HepG2 (cell line): ENCODE measurements at regions not wholly inside any gene's neighbourhood (a gene's known extent, or its start where the extent isn't known, plus 50 kb on each side); places are given as distances from the start of the nearest gene placed in this dataset.

Source experiments
- ATAC-seq: fragments of 200-7000 bp; cut with Tn5 transposase; 3 replicates; pipeline ENCODE4 v1.9.1; 2020; ENCODE audit warnings: mild to moderate bottlenecking, moderate library complexity
- BruUV-seq: library from RNA; stranded (reverse); fragments of 400-500 nt; replicated peaks from 2 replicates; lab custom pipeline; 2021; lab: Mats Ljungman, UMichigan
- CTCF ChIA-PET: fragments of 300-600 bp; formaldehyde crosslinking; extraction: SDS; loops from one replicate; lab custom pipeline; 2021; ENCODE audit warnings: low total read pairs, inconsistent platforms, low intra/inter-chr PET ratio; lab: Yijun Ruan, JAX
- POLR2A ChIA-PET: fragments of 350-600 bp; sonication (Branson Sonifier 250); formaldehyde crosslinking; loops from one replicate; lab custom pipeline; 2020; ENCODE audit warnings: antibody characterized with exemption, inconsistent platforms; lab: Yijun Ruan, JAX
- DNase-seq: peaks from one replicate; pipeline ENCODE4 v3.0.0-alpha.2; 2015; ENCODE audit warnings: low spot score
- FAIRE-seq: peaks from 3 replicates; lab custom pipeline; 2011; peaks lifted over from hg19 to GRCh38; lab: Jason Lieb, UNC
- H2AFZ ChIP-seq: one replicate; pipeline ENCODE4 v1.6.1; 2011; ENCODE audit warnings: low read length, inconsistent platforms
- H3K27ac ChIP-seq: fragments of 300-600 bp; 3 replicates; pipeline ENCODE4 v1.8.0; 2011; ENCODE audit warnings: mixed run types, mild to moderate bottlenecking, mixed read lengths, low read length, inconsistent platforms; ENCODE audit not compliant: insufficient read depth; ENCODE audit errors: extremely low read length
- H3K27me3 ChIP-seq, 2 experiments: fragments of 200-600 bp in 1 of 2; 2 replicates in 1 of 2; 3 replicates in 1 of 2; pipeline versions ENCODE4 v1.6.0 to v1.8.0; 2011; ENCODE audit warnings: low read length in 2 of 2, mild to moderate bottlenecking in 2 of 2, moderate library complexity in 2 of 2, inconsistent platforms in 1 of 2; ENCODE audit not compliant: insufficient read depth in 2 of 2, control insufficient read depth in 1 of 2
- H3K36me3 ChIP-seq, 2 experiments: fragments of 200-600 bp in 1 of 2; replicated peaks in 1 of 2; 2 replicates in 1 of 2; 3 replicates in 1 of 2; pipeline versions ENCODE4 v1.5.1 to v1.8.0; 2011; ENCODE audit warnings: low read length in 2 of 2, inconsistent platforms in 1 of 2; ENCODE audit not compliant: insufficient read depth in 2 of 2, control insufficient read depth in 1 of 2
- H3K4me1 ChIP-seq: 2 replicates; pipeline ENCODE4 v1.5.1; 2012; ENCODE audit warnings: low read length, inconsistent platforms; ENCODE audit not compliant: insufficient read depth
- H3K4me2 ChIP-seq: 2 replicates; pipeline ENCODE4 v1.6.0; 2011; ENCODE audit warnings: low read depth, low read length, inconsistent platforms
- H3K4me3 ChIP-seq, 3 experiments: fragments of 200-600 bp in 1 of 3; sonication (generic), shearing (Covaris generic) in 1 of 3; replicated peaks in 1 of 3; 2 replicates each; pipeline ENCODE4 v1.5.1; 2011 to 2016; ENCODE audit warnings: low read length in 3 of 3, inconsistent platforms in 2 of 3, low read depth in 2 of 3, mild to moderate bottlenecking in 2 of 3, control low read depth in 1 of 3, mixed read lengths in 1 of 3; ENCODE audit not compliant: insufficient read depth in 1 of 3
- H3K79me2 ChIP-seq: one replicate; pipeline ENCODE4 v1.6.1; 2011; ENCODE audit warnings: low read length, inconsistent platforms; ENCODE audit not compliant: insufficient read depth
- H3K9ac ChIP-seq: 2 replicates; pipeline ENCODE4 v1.6.0; 2011; ENCODE audit warnings: mild to moderate bottlenecking, low read depth, low read length, inconsistent platforms; ENCODE audit not compliant: insufficient read depth
- H3K9me3 ChIP-seq: 2 replicates; pipeline ENCODE4 v1.5.1; 2012; ENCODE audit warnings: mild to moderate bottlenecking, low read length
- H4K20me1 ChIP-seq: 2 replicates; pipeline ENCODE4 v1.6.0; 2011; ENCODE audit warnings: inconsistent platforms, mild to moderate bottlenecking, low read length, moderate library complexity; ENCODE audit not compliant: insufficient read depth
- CHD2 ChIP-seq: IDR thresholded peaks from 2 replicates; pipeline ENCODE4 v1.6.1; 2011; ENCODE audit warnings: low read depth, low read length, improper control_type of control experiment
- GFI1 ChIP-seq: sonication (generic); formaldehyde crosslinking; IDR thresholded peaks from 2 replicates; pipeline ENCODE4 v1.5.0; 2020; ENCODE audit warnings: missing genetic modification reagents, mild to moderate bottlenecking, borderline replicate concordance
- JUNB ChIP-seq: sonication (generic); formaldehyde crosslinking; IDR thresholded peaks from 2 replicates; pipeline ENCODE4 v1.8.0; 2022; ENCODE audit warnings: missing genetic modification reagents, mild to moderate bottlenecking, borderline replicate concordance
- KLF15 ChIP-seq: sonication (generic); formaldehyde crosslinking; IDR thresholded peaks from 2 replicates; pipeline ENCODE4 v1.8.1; 2023; ENCODE audit warnings: borderline replicate concordance, mild to moderate bottlenecking, inconsistent platforms, missing genetic modification reagents, mixed read lengths
- MLLT10 ChIP-seq: sonication (generic); formaldehyde crosslinking; IDR thresholded peaks from 2 replicates; pipeline ENCODE4 v1.4.0; 2020; ENCODE audit warnings: missing genetic modification reagents
- MLX ChIP-seq: IDR thresholded peaks from 2 replicates; pipeline ENCODE4 v1.6.1; 2016
- MNT ChIP-seq: fragments of 450-650 bp; IDR thresholded peaks from 2 replicates; pipeline ENCODE4 v1.6.1; 2016
- POLR2AphosphoS5 ChIP-seq: IDR thresholded peaks from 2 replicates; pipeline ENCODE4 v1.6.1; 2012; ENCODE audit warnings: low read depth, low read length
- RNF219 ChIP-seq: sonication (generic); formaldehyde crosslinking; IDR thresholded peaks from 2 replicates; pipeline ENCODE4 v1.5.0; 2020; ENCODE audit warnings: mild to moderate bottlenecking, missing genetic modification reagents
- SP5 ChIP-seq: IDR thresholded peaks from 2 replicates; pipeline ENCODE4 v1.6.1; 2016; ENCODE audit warnings: low read depth, borderline replicate concordance
- YEATS4 ChIP-seq: sonication (generic); formaldehyde crosslinking; IDR thresholded peaks from 2 replicates; pipeline ENCODE4 v1.4.0; 2020; ENCODE audit warnings: missing genetic modification reagents, borderline replicate concordance
- ZHX2 ChIP-seq, 2 experiments: sonication (generic) in 1 of 2; formaldehyde crosslinking in 1 of 2; IDR thresholded peaks; 2 replicates each; pipeline versions ENCODE4 v1.6.1 to v1.9.0; 2014 to 2022; ENCODE audit warnings: antibody characterized with exemption in 1 of 2, borderline replicate concordance in 1 of 2, inconsistent platforms in 1 of 2, low read depth in 1 of 2, missing genetic modification reagents in 1 of 2
- ZNF557 ChIP-seq: sonication (generic); formaldehyde crosslinking; IDR thresholded peaks from 2 replicates; pipeline ENCODE4 v1.4.0; 2020; ENCODE audit warnings: missing genetic modification reagents
- ZNF644 ChIP-seq: IDR thresholded peaks from 2 replicates; pipeline ENCODE4 v1.6.1; 2016; ENCODE audit warnings: low read depth
- WGBS: methylation state at CpG from one replicate; pipeline ENCODE4 v1.1.6; 2017; ENCODE audit warnings: low lambda C conversion rate; 5-methylcytosine and 5-hydroxymethylcytosine counted together
- in situ Hi-C: cut with HindIII; loops from 2 replicates; pipeline ENCODE4 v1.10.0; 2017; ENCODE audit warnings: low pct_unique_long_range_greater_than_20kb; ENCODE audit not compliant: extremely low pct_ligation_motif_present
- intact Hi-C: fragments of 100-400 bp; cut with micrococcal nuclease; formaldehyde crosslinking; loops from one replicate; pipeline ENCODE4 v1.10.0; 2022; ENCODE audit not compliant: unreplicated experiment

- TF ChIP-seq ZNF557 = no peak
These were observed 1305.0 kb downstream of the PCDH18 start (continued) for GRCh38 chr4:136227315-136227714.

- Histone ChIP-seq H3K9me3 (no peaks in the 10 kb centered on the region), H3K27me3 (no peaks in the 10 kb centered on the region), H3K36me3 (no peaks in the 10 kb centered on the region), H3K27ac (no peak overlapping the region), H2AFZ (no peak overlapping the region), H3K4me1 (no peaks in the 10 kb centered on the region), H3K4me2 (no peak overlapping the region), H4K20me1 (no peaks in the 10 kb centered on the region), H3K9ac (no peak overlapping the region), H3K79me2 (no peaks in the 10 kb centered on the region), H3K4me3 (no peak overlapping the region)
- ChIA-PET POLR2A (no interaction called here), CTCF (no interaction called here)
- no peak for FAIRE-seq
- ATAC-seq = no peak
- no TSS peak for BruUV-seq
- in situ Hi-C loops = no loop called here
- intact Hi-C loops = no loop called here
- DNase-seq = no peak
- WGBS = no CpG with 5 or more reads among the region's 3 CpGs
- TF ChIP-seq MLX (no peak), SP5 (CRISPR knock-in tag) (no peak), MLLT10 (no peak), KLF15 (CRISPR knock-in tag) (no peak), GFI1 (CRISPR knock-in tag) (no peak), MNT (no peak), POLR2AphosphoS5 (no peak), CHD2 (no peak), ZNF644 (CRISPR knock-in tag) (no peak), RNF219 (no peak), YEATS4 (CRISPR knock-in tag) (no peak), JUNB (CRISPR knock-in tag) (no peak), ZHX2 (IDR thresholded peaks at IDR 0.05; ENCODE audit: low read depth) (no peak), ZHX2 (CRISPR knock-in tag; IDR thresholded peaks at IDR 0.05; ENCODE audit: borderline replicate concordance) (no peak)
These were observed 1312.6 kb downstream of the PCDH18 start for GRCh38 chr4:136219592-136220125.
